ENCODE measurements at regions not wholly inside any gene's neighbourhood (a gene's known extent, or its start where the extent isn't known, plus 50 kb on each side); places are given as distances from the start of the nearest gene placed in this dataset.

- TF ChIP-seq GATA2 (IDR thresholded peaks at IDR 0.05; ENCODE audit: low read depth, low read length) (no peak), GATA3 (IDR thresholded peaks at IDR 0.05; ENCODE audit: low read depth, low read length) (no peak)
Measured at GRCh38 chr6:14315353-14315752, 197.8 kb downstream of the CD83 start.
